ENCODE measurements at regions not wholly inside any gene's neighbourhood (a gene's known extent, or its start where the extent isn't known, plus 50 kb on each side); places are given as distances from the start of the nearest gene placed in this dataset.

- TF ChIP-seq CTCF (IDR thresholded peaks at IDR 0.05) (no peak), FOXK1 (CRISPR knock-in tag; IDR thresholded peaks at IDR 0.05) (no peak), RORB (CRISPR knock-in tag; IDR thresholded peaks at IDR 0.05) (no peak), NR3C1 (CRISPR knock-in tag; conservative IDR thresholded peaks at IDR 0.05; ENCODE audit: low read depth) (no peak), ZNF423 (CRISPR knock-in tag; IDR thresholded peaks at IDR 0.05) (no peak), PREB (CRISPR knock-in tag; IDR thresholded peaks at IDR 0.05; ENCODE audit: borderline replicate concordance) (no peak), CBFB (CRISPR knock-in tag; IDR thresholded peaks at IDR 0.05; ENCODE audit: low read depth) (no peak), JUN (CRISPR knock-in tag; IDR thresholded peaks at IDR 0.05) (no peak), ATF3 (CRISPR knock-in tag; conservative IDR thresholded peaks at IDR 0.05) (no peak), USF1 (CRISPR knock-in tag; IDR thresholded peaks at IDR 0.05) (no peak), HMGA2 (CRISPR knock-in tag; IDR thresholded peaks at IDR 0.05) (no peak), ESRRA (CRISPR knock-in tag; IDR thresholded peaks at IDR 0.05; ENCODE audit: borderline replicate concordance) (no peak), STAT6 (CRISPR knock-in tag; conservative IDR thresholded peaks at IDR 0.05; ENCODE audit: low read depth) (no peak)
Measured at GRCh38 chr5:116838011-116838536, 263.5 kb upstream of the SEMA6A start.
